Fibroblast of pulmonary artery (primary cell): ENCODE measurements at regions not wholly inside any gene's neighbourhood (a gene's known extent, or its start where the extent isn't known, plus 50 kb on each side); places are given as distances from the start of the nearest gene placed in this dataset.
"Not testable (repeated sequence)": the region's sequence is repeated elsewhere in the genome, so short reads cannot be mapped to it uniquely, and the experiment has no call there.

ENCODE experiments used
- DNase-seq: peaks from one replicate; pipeline ENCODE4 v3.0.0-alpha.2; 2010; ENCODE audit warnings: low read depth
- H3K4me3 ChIP-seq: replicated peaks from 2 replicates; pipeline ENCODE4 v1.5.1; 2011; ENCODE audit warnings: low read depth, mild to moderate bottlenecking, control low read depth, low read length, moderate library complexity
- CTCF ChIP-seq: IDR thresholded peaks from 2 replicates; pipeline ENCODE4 v1.5.1; 2011; ENCODE audit warnings: mild to moderate bottlenecking, control low read depth, low read length, inconsistent platforms; ENCODE audit errors: missing control alignments

DNA sequence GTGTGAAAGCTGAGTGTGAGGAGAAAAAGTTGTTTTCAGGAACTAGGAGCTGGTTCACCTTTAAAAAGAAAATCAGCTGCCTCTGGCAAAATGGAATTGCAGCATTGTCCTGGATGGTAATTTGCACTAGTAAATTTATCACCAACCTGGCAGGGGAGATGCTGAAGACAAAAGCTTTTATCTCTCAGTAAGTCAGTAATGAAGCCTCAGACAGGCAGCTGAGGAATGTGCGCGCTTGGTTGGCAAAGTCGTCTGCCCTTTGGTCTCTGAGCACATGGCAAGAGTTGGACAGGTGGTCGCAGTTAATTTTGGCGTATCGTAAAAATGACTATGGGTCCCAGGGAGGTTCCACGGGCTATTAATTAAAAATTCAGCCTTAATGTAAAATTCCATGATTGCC, 131.9 kb downstream of the BACH1 start:
- no peak for DNase-seq
- no peak for TF ChIP-seq CTCF
- no peak overlapping the region for H3K4me3 ChIP-seq

- no peak for DNase-seq
- TF ChIP-seq CTCF: no peak
- no peak overlapping the region for H3K4me3 ChIP-seq
These were observed 132.5 kb downstream of the BACH1 start for GRCh38 chr21:29431178-29431577.

- DNase-seq: no peak
- H3K4me3 ChIP-seq: no peak overlapping the region
- no peak for TF ChIP-seq CTCF
These were observed 133.0 kb downstream of the BACH1 start for GRCh38 chr21:29431680-29432079.

DNA sequence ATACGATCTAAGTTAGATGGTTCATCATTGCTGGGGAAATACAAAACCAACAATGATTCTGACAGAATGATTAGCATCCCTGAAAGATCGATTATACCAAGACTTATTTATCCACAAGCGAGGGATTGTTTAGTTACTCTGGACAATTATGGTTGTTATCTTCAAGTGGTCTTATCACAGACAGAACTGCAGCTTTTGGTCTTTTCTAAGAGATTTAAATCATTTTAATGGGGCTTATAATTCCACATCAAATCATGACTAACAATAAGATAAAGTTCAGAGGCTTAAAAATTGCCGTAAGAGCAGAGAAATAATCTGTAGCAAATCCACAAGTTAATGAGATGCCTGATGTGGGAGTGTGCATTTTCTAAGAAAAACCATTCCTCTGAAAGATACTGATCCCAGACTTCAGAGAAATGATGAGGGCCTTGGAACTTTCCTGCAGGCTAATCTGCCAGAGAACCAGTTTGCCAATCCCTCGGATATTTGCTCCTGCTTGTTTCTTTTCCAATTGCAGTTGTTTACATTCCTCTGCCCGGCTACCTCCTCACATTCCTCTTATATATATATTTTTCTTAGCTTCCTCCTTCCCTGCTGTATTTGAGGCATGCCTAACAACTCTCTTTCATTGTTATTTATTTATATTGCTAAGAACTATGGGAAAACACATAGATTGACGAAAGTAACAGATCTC, 134.8 kb downstream of the BACH1 start:
- no peak overlapping the region for H3K4me3 ChIP-seq
- peak; percentile 7 for DNase-seq
- TF ChIP-seq CTCF: no peak

GRCh38 chr21:29434081-29434480, 135.4 kb downstream of the BACH1 start:
- no peak for DNase-seq
- no peak overlapping the region for H3K4me3 ChIP-seq
- TF ChIP-seq CTCF: no peak

- DNase-seq, H3K4me3 ChIP-seq: not testable (repeated sequence)
These were observed 136.3 kb downstream of the BACH1 start for GRCh38 chr21:29434982-29435381.

DNA sequence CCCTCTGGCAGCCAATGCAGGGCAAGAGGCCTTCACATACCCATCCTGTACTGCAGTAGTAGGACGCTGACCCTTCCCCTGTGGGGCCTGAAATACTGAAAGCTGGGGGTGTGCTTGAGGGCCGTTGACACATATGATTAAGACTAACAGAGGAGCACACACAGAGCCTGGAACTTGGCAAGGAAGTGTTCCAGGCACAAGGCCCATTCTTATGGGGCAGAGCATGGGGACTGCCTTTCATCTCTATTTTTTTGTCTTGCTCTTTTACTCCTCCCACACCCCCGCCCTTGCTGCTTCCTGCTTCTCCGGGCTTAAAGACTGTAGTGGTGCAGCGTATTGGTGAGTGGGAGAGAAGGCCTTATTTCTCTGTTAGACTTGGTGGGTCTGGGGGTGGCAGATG, 137.4 kb downstream of the BACH1 start:
- H3K4me3 ChIP-seq: no peak overlapping the region
- no peak for TF ChIP-seq CTCF
- DNase-seq: peak; percentile 81
